NT2/D1 (cell line): ENCODE measurements at regions not wholly inside any gene's neighbourhood (a gene's known extent, or its start where the extent isn't known, plus 50 kb on each side); places are given as distances from the start of the nearest gene placed in this dataset.

Source experiments
- SUZ12 ChIP-seq: IDR thresholded peaks from 2 replicates; pipeline ENCODE4 v1.6.1; 2011; ENCODE audit not compliant: insufficient read length, insufficient read depth; ENCODE audit errors: extremely low read depth
- YY1 ChIP-seq: IDR thresholded peaks from 2 replicates; pipeline ENCODE4 v1.6.1; 2011; ENCODE audit not compliant: insufficient read length, insufficient read depth
- ZNF274 ChIP-seq: IDR thresholded peaks from 2 replicates; pipeline ENCODE4 v1.6.1; 2011; ENCODE audit warnings: mild to moderate bottlenecking, low read depth, low read length

DNA sequence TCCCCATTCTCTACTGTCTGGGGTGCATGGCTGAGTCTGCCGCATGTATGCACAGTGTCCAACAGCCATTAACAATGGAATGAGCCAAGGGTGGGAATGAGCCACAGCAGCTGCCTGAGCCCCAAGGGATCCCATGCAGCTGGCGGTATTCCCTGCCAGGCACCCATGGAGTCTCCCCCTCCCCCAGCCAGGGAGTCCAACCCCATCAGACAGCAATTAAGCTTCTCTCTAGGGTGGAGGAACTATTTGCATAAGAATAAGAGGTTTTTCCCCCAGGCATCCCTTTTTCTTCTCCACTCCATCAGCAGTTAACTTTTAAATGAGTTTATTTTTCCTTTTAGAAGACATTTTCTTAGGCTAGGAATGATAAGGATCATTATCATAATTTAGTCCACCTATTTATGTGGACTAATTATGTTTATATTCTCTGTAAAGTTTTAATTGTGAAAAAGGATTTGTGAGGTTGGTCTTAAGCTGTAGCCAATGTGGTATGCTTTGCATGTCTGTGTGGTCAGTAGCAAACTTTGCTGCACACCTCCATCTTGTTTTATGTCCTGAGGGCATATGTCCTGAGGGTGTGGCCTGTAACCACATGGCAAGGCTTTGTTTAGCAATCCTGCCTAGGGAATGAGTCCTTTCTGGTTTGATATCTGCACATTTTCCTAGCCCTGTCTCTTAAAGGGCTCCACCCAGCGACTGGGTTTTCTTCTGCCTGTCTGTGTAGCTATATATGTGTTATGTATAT lies 158.9 kb upstream of the OLIG3 start:
- no peak for TF ChIP-seq SUZ12
- TF ChIP-seq YY1 = no peak
- no peak for TF ChIP-seq ZNF274
